GM19463 (cell line): ENCODE measurements at regions not wholly inside any gene's neighbourhood (a gene's known extent, or its start where the extent isn't known, plus 50 kb on each side); places are given as distances from the start of the nearest gene placed in this dataset.

Source experiments
- ATAC-seq: cut with Tn5 transposase; IDR thresholded peaks from one replicate; pipeline ENCODE4 v1.9.1; 2021; ENCODE audit warnings: mild to moderate bottlenecking, moderate library complexity; ENCODE audit not compliant: unreplicated experiment

- no peak for ATAC-seq
These were observed 369.7 kb upstream of the AKR1E2 start for GRCh38 chr10:4456279-4456678.

GRCh38 chr10:4453950-4454349, 372.1 kb upstream of the AKR1E2 start:
- ATAC-seq, result no peak

GRCh38 chr10:4453276-4453675, 372.7 kb upstream of the AKR1E2 start:
- no peak for ATAC-seq

DNA sequence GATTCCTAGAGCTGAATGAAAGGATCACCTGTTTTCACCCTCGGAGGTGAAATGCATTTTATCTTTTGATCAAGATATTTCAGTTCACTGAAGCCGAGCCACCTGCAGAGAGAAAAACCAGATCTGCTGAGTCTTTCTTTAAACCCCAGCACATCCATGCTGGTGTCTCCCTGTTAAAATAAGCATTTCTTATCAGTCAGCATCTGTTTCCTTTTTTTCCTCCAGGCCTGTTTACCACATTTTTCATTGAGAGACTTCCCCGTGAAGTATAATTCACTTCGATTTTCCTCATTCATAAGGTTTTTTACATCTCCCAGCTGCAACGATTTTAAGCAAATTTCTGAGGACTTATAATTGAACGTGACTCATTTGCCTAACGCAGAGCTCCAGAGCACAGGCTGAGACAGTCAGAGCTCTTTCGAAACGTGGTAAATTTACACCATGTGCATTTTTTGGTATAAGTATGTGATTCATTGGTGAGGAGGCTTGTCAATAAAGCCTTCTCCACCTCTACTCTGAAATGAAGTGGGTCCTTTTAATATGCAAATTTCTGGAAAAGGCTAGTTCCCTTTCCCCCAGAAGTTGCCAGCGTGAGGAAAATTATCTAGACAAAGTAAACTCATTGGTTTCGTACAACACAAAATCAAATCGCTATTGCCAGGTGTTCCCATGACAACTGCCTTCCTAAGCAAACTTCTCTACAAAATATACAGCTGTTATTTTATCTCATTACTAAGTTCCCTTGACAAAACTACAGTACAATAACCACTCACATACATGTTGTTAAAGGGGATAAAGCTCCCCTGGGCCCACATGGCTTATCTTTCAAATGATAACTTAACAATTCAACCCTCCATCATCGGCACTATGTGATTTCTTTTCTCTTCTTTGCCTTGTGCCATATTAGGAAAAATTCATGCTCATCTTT, 374.8 kb upstream of the AKR1E2 start:
- ATAC-seq, result no peak

- ATAC-seq, result no peak
These were observed 375.8 kb upstream of the AKR1E2 start for GRCh38 chr10:4450169-4450568.

- no peak for ATAC-seq
These were observed 378.0 kb upstream of the AKR1E2 start for GRCh38 chr10:4448030-4448429.

- ATAC-seq, result no peak
These were observed 382.6 kb upstream of the AKR1E2 start for GRCh38 chr10:4443419-4443818.

GRCh38 chr10:4442296-4442695, 383.7 kb upstream of the AKR1E2 start:
- no peak for ATAC-seq

DNA sequence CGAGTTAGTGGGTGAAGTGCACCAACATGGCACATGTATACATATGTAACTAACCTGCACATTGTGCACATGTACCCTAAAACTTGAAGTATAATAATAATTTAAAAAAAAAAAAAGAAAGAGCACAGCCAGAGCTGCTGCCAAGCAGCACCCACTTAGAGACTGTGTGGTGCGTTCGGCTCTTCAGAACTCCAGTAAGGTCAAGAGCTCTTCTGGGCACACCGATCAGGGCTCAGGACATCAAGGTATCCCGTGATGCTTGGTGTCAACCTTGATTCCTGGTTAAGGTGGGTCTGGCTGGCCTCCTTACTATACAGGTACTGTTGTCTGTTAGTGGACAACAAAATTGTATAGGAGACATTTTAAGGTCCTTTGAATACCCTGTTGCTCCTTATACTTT, 385.7 kb upstream of the AKR1E2 start:
- ATAC-seq, result no peak

GRCh38 chr10:4437791-4438190, 388.2 kb upstream of the AKR1E2 start:
- no peak for ATAC-seq

DNA sequence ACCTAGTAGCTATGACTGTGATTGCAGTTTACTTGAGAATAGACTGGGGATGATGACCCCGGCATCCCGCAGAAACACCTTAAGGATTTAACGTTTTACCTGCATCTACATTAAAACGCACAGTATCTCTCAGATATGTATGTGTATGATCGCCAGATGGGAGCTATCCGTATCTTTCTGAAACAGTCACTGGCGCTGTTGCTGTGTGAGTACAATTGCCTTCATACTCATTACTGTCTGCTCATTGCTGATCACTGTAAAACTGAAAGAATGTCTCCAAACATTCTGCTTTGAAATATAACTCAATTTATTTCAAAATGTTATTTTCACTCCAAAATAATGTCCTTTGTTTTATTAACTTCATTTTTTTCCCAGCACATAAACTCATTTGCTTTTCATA, 388.9 kb upstream of the AKR1E2 start:
- ATAC-seq, result no peak

GRCh38 chr10:4436103-4436502, 389.9 kb upstream of the AKR1E2 start:
- no peak for ATAC-seq

DNA sequence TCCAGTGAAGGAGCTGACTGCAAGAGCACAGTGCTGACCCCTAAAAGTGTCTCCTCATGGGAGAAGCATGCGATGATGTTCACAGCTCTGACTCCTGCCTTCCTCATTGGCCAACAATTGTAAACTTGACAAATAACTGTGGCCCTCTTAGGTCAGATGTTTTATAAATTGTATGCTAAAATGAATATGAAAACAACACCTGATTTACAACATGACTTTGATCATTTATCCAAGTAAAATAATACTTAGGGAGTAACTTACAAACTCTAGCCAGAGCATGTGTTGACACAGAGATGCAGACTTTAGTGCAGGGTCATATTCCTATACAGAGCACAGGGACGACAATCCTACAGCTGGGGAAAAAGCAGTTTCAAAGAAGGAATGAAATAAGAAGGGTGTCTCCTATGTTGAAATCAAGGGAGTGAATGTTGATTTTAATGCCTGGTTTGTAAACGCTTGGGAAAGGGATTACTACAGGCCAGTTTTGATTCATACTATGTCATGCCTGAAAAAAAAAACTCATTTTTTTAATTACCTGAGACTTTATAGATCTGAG, 391.4 kb upstream of the AKR1E2 start:
- no peak for ATAC-seq

- ATAC-seq, result no peak
These were observed 391.9 kb upstream of the AKR1E2 start for GRCh38 chr10:4434105-4434504.

- ATAC-seq, result no peak
These were observed 394.7 kb upstream of the AKR1E2 start for GRCh38 chr10:4431114-4431863.

- no peak for ATAC-seq
These were observed 396.4 kb upstream of the AKR1E2 start for GRCh38 chr10:4429571-4429970.

GRCh38 chr10:4427532-4427931, 398.5 kb upstream of the AKR1E2 start:
- ATAC-seq, result no peak

DNA sequence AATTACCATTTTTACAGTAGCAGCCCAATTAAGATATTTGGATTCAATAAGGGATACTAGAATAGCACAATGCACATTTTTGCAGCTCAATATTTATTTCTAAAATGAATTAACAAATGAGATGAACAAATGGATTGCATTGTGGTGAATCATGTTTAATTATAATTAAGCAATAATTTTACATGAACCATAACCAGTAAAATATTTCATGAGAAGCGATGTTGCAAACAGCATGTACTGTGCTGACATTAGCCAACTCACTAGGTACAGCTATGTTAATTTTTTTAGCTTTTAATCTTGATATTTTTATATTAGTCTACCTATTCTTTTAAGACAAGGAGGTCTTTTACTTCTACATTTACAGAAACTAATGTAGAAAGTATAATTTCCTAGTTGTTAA, 399.1 kb upstream of the AKR1E2 start:
- ATAC-seq, result no peak

DNA sequence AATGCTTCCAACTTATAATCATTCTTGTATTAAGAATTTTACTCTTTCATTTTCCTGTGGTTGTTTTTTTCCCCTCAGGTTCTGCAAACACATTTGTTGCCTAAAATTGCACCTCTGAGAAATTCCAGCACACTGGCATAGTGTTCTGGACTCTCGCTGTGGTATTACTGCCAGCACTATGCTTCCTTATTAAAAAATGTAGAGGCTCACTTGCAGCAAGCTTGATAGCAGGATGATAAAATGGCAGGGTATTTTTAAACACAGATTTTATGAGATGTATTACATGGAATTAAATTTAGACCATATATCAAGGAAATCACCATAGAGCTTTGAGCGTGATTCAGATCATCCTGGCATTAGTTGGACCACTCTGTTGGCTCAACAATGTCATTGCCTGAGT, 416.7 kb upstream of the AKR1E2 start:
- no peak for ATAC-seq

DNA sequence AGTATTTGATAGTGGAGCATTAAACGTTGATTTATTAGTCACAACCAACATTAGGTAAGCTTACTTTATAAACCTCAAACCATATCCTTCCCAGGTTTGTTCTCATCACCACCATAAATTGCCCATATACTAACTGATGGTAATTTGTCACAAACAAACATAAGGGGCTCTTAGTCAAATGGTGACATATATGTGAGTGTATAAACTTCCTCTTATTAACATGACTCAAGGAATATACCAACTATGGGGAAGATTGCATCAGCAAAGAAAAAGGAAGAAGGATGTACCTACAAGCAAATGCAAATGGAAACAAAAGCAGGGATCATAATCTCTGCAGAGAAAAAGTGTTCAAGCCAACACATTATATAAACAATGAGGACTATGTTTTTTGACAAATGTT, 418.2 kb upstream of the AKR1E2 start:
- no peak for ATAC-seq

DNA sequence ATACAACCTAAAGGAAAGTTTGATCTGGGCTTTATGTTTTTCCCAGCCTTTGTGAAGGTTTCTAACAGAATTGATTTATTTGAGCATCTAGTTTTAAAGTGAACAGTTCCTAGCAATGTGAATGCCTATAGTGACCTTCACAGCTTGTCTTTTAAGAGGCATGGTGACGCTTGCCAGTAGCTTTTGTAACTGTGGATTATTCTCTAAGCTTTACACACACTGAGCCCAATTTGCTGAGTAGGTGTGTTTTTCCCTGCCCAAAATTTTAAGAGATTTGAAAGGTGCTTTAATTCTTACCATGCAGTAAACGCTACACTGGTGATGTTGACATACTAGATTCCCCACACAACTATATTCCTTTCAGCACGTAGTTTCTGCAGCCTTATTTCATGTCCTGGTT, 420.2 kb upstream of the AKR1E2 start:
- no peak for ATAC-seq
